ENCODE measurements at regions not wholly inside any gene's neighbourhood (a gene's known extent, or its start where the extent isn't known, plus 50 kb on each side); places are given as distances from the start of the nearest gene placed in this dataset.

GRCh38 chr1:232386721-232387510, 243.0 kb downstream of the SIPA1L2 start:
- H3K9me3 ChIP-seq (ENCODE audit: control insufficient read depth in 1 of 2, insufficient read depth in 1 of 2, low read length in 2 of 2): no peaks in the 10 kb centered on the region
- Mint-ChIP-seq H3K36me3 (ENCODE audit: low read depth) (no peaks in the 10 kb centered on the region), H3K4me3 (no peak overlapping the region), H3K4me1 (ENCODE audit: low read depth) (no peaks in the 10 kb centered on the region), H3K9me3 (no peaks in the 10 kb centered on the region), H3K27me3 (no peaks in the 10 kb centered on the region), H3K27ac (no peak overlapping the region)
- ATAC-seq (ENCODE audit: poor library complexity): no peak
- H3K4me1 ChIP-seq (ENCODE audit: insufficient read depth, low read length): no peaks in the 10 kb centered on the region
- POLR2A ChIA-PET: no interaction called here
- no peak for DNase-seq
- H3K36me3 ChIP-seq (ENCODE audit: insufficient read depth, low read length): no peaks in the 10 kb centered on the region
- no peak overlapping the region for H3K27ac ChIP-seq (ENCODE audit: low read depth in 1 of 2, low read length in 2 of 2)
- CTCF ChIA-PET: no interaction called here
- intact Hi-C loops (cut with DNase I, micrococcal nuclease): no loop called here
- TF ChIP-seq, protein P1, sequence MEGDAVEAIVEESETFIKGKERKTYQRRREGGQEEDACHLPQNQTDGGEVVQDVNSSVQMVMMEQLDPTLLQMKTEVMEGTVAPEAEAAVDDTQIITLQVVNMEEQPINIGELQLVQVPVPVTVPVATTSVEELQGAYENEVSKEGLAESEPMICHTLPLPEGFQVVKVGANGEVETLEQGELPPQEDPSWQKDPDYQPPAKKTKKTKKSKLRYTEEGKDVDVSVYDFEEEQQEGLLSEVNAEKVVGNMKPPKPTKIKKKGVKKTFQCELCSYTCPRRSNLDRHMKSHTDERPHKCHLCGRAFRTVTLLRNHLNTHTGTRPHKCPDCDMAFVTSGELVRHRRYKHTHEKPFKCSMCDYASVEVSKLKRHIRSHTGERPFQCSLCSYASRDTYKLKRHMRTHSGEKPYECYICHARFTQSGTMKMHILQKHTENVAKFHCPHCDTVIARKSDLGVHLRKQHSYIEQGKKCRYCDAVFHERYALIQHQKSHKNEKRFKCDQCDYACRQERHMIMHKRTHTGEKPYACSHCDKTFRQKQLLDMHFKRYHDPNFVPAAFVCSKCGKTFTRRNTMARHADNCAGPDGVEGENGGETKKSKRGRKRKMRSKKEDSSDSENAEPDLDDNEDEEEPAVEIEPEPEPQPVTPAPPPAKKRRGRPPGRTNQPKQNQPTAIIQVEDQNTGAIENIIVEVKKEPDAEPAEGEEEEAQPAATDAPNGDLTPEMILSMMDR (IDR thresholded peaks at IDR 0.05): no peak
- no peak overlapping the region for H3K4me3 ChIP-seq (ENCODE audit: low read length)
- no peaks in the 10 kb centered on the region for H3K27me3 ChIP-seq (ENCODE audit: control insufficient read depth in 1 of 2, insufficient read depth in 2 of 2, low read length in 2 of 2)

GRCh38 chr1:232386294-232386693, 243.6 kb downstream of the SIPA1L2 start:
- Mint-ChIP-seq H3K36me3 (ENCODE audit: low read depth) (no peaks in the 10 kb centered on the region), H3K27me3 (no peaks in the 10 kb centered on the region), H3K4me3 (no peak overlapping the region), H3K27ac (no peak overlapping the region), H3K4me1 (ENCODE audit: low read depth) (no peaks in the 10 kb centered on the region), H3K9me3 (no peaks in the 10 kb centered on the region)
- no peaks in the 10 kb centered on the region for H3K27me3 ChIP-seq (ENCODE audit: control insufficient read depth in 1 of 2, insufficient read depth in 2 of 2, low read length in 2 of 2)
- no peaks in the 10 kb centered on the region for H3K36me3 ChIP-seq (ENCODE audit: insufficient read depth, low read length)
- intact Hi-C loops (cut with DNase I, micrococcal nuclease): no loop called here
- H3K9me3 ChIP-seq (ENCODE audit: control insufficient read depth in 1 of 2, insufficient read depth in 1 of 2, low read length in 2 of 2): no peaks in the 10 kb centered on the region
- DNase-seq: no peak
- POLR2A ChIA-PET: no interaction called here
- TF ChIP-seq, protein P1 (IDR thresholded peaks at IDR 0.05): no peak
- CTCF ChIA-PET: no interaction called here
- H3K4me1 ChIP-seq (ENCODE audit: insufficient read depth, low read length): no peaks in the 10 kb centered on the region
- no peak overlapping the region for H3K4me3 ChIP-seq (ENCODE audit: low read length)
- ATAC-seq (ENCODE audit: poor library complexity): no peak
- H3K27ac ChIP-seq (ENCODE audit: low read depth in 1 of 2, low read length in 2 of 2): no peak overlapping the region

DNA sequence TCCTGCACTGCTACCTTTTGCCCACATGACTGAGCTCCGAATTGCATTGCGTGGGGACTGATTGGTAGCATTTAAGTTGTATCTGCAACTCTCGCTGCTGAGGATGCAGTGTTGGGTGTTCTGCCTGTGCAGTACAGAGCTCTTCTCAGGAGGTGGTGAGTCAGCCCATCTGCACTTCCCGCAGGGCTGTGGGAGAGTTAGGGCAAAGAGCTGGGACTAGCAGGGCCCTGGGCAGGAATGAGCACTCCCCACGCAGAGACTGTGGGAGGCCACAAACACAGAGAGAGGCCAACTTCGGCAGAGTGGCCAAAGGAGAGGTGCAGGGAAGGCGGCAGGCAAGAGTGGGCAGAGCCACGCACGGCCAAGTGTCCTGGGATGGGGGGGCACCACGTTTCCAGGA, 244.7 kb downstream of the SIPA1L2 start:
- CTCF ChIA-PET: no interaction called here

More for the DNA sequence above, 244.7 kb downstream of the SIPA1L2 start:
- no peaks in the 10 kb centered on the region for H3K9me3 Mint-ChIP-seq
- intact Hi-C loops (cut with DNase I, micrococcal nuclease): no loop called here
- TF ChIP-seq, protein P1 (IDR thresholded peaks at IDR 0.05): no peak
- H3K4me1 Mint-ChIP-seq (ENCODE audit: low read depth): no peaks in the 10 kb centered on the region
- Histone ChIP-seq H3K4me1 (ENCODE audit: insufficient read depth, low read length) (no peaks in the 10 kb centered on the region), H3K27ac (ENCODE audit: low read depth in 1 of 2, low read length in 2 of 2) (no peak overlapping the region), H3K36me3 (ENCODE audit: insufficient read depth, low read length) (no peaks in the 10 kb centered on the region), H3K9me3 (ENCODE audit: control insufficient read depth in 1 of 2, insufficient read depth in 1 of 2, low read length in 2 of 2) (no peaks in the 10 kb centered on the region), H3K27me3 (ENCODE audit: control insufficient read depth in 1 of 2, insufficient read depth in 2 of 2, low read length in 2 of 2) (no peaks in the 10 kb centered on the region), H3K4me3 (ENCODE audit: low read length) (no peak overlapping the region)
- H3K4me3 Mint-ChIP-seq: no peak overlapping the region
- ATAC-seq (ENCODE audit: poor library complexity) (no peak), DNase-seq (no peak)
- no peaks in the 10 kb centered on the region for H3K27me3 Mint-ChIP-seq
- H3K36me3 Mint-ChIP-seq (ENCODE audit: low read depth): no peaks in the 10 kb centered on the region
- POLR2A ChIA-PET: no interaction called here
- H3K27ac Mint-ChIP-seq: no peak overlapping the region
